NCI-H2227 (cell line): ENCODE measurements at regions not wholly inside any gene's neighbourhood (a gene's known extent, or its start where the extent isn't known, plus 50 kb on each side); places are given as distances from the start of the nearest gene placed in this dataset.

Experiments used
- DNase-seq: peaks from one replicate; lab custom pipeline; 2025; ENCODE audit not compliant: unreplicated experiment; lab: John Stamatoyannopoulos, UW

GRCh38 chr7:19871102-19871501, 97.7 kb upstream of the TMEM196 start:
- DNase-seq: no peak

- DNase-seq: no peak
These were observed 96.6 kb upstream of the TMEM196 start for GRCh38 chr7:19869979-19870378.

GRCh38 chr7:19853261-19853832, 79.9 kb upstream of the TMEM196 start:
- DNase-seq: no peak

- peak; percentile 24 for DNase-seq
These were observed 78.8 kb upstream of the TMEM196 start for GRCh38 chr7:19852192-19852591.

- no peak for DNase-seq
These were observed 78.1 kb upstream of the TMEM196 start for GRCh38 chr7:19851504-19851903.

GRCh38 chr7:19834566-19834965, 61.1 kb upstream of the TMEM196 start:
- DNase-seq: no peak

- no peak for DNase-seq
These were observed 57.2 kb upstream of the TMEM196 start for GRCh38 chr7:19830604-19831003.
